Spleen (tissue), 11 donors: ENCODE measurements at regions not wholly inside any gene's neighbourhood (a gene's known extent, or its start where the extent isn't known, plus 50 kb on each side); places are given as distances from the start of the nearest gene placed in this dataset.

Experiments
- DNase-seq: peaks from one replicate; pipeline ENCODE4 v3.0.0-alpha.2; 2020
- H3K27ac ChIP-seq, 8 donors: fragments of 200-600 bp; sonication (generic) in 7 of 8; 1 replicate in 4 of 8; 2 replicates in 4 of 8; pipeline versions ENCODE4 v1.5.0 to v1.8.0; 2016 to 2021; ENCODE audit warnings: inconsistent platforms in 4 of 8, mild to moderate bottlenecking in 4 of 8, moderate library complexity in 1 of 8
- H3K27me3 ChIP-seq, 7 donors: fragments of 200-600 bp; sonication (generic) in 6 of 7; replicated peaks in 1 of 7; 1 replicate in 4 of 7; 2 replicates in 3 of 7; pipeline versions ENCODE4 v1.5.0 to v1.8.0; 2016 to 2021; ENCODE audit warnings: inconsistent platforms in 3 of 7, mild to moderate bottlenecking in 1 of 7
- H3K36me3 ChIP-seq, 6 donors: fragments of 200-600 bp; sonication (generic) in 5 of 6; 1 replicate in 4 of 6; 2 replicates in 2 of 6; pipeline versions ENCODE4 v1.5.0 to v1.8.0; 2016 to 2021; ENCODE audit warnings: inconsistent platforms in 2 of 6
- H3K4me1 ChIP-seq, 6 donors: fragments of 200-600 bp; sonication (generic) in 5 of 6; 1 replicate in 3 of 6; 2 replicates in 3 of 6; pipeline versions ENCODE4 v1.5.0 to v1.8.0; 2016 to 2021; ENCODE audit warnings: inconsistent platforms in 3 of 6
- H3K4me3 ChIP-seq, 8 donors: fragments of 200-600 bp; sonication (generic) in 7 of 8; 1 replicate in 4 of 8; 2 replicates in 4 of 8; pipeline versions ENCODE4 v1.5.0 to v1.8.0; 2016 to 2021; ENCODE audit warnings: inconsistent platforms in 4 of 8, mild to moderate bottlenecking in 4 of 8, moderate library complexity in 2 of 8
- H3K9me3 ChIP-seq, 8 donors: fragments of 200-600 bp; sonication (generic) in 7 of 8; 1 replicate in 4 of 8; 2 replicates in 4 of 8; pipeline versions ENCODE4 v1.5.0 to v1.8.0; 2016 to 2021; ENCODE audit warnings: inconsistent platforms in 4 of 8
- POLR2A ChIP-seq, 3 donors: fragments of 450-650 bp; IDR thresholded peaks; one replicate each; pipeline ENCODE4 v1.5.1; 2017; ENCODE audit warnings: antibody characterized with exemption in 3 of 3, mild to moderate bottlenecking in 1 of 3
- POLR2AphosphoS5 ChIP-seq, 3 donors: sonication (generic); formaldehyde crosslinking; IDR thresholded peaks; one replicate each; pipeline ENCODE4 v1.5.1; 2017; ENCODE audit warnings: antibody characterized with exemption in 3 of 3
- WGBS, 5 donors: extraction: QIAGEN DNeasy Blood & Tissue Kit in 3 of 5; methylation state at CpG; one replicate each; pipeline versions ENCODE4 v1.1.5 to v1.1.7; 2013 to 2018; 5-methylcytosine and 5-hydroxymethylcytosine counted together
- intact Hi-C: fragments of 100-400 bp; cut with DNase I; formaldehyde crosslinking; loops from one replicate; pipeline ENCODE4 v1.15.0; 2023; ENCODE audit warnings: low total_unique reads
- TF ChIP-seq, protein P1 (sequence below), 11 experiments: fragments of 200-600 bp in 7 of 11; fragments of 450-650 bp in 4 of 11; sonication (generic) in 4 of 11; IDR thresholded peaks in 8 of 11; conservative IDR thresholded peaks in 3 of 11; 1 replicate in 7 of 11; 2 replicates in 4 of 11; pipeline versions ENCODE4 v1.4.0 to v1.8.0; 2016 to 2021; ENCODE audit warnings: antibody characterized with exemption in 11 of 11, inconsistent platforms in 4 of 11, mild to moderate bottlenecking in 1 of 11
- donor health status: healthy with polysubstance abuse.
- donor health status: DM: no; HTN: no; CAD: no; lungs with moderate emphysema.
- donor health status: DM: no; HTN: no; CAD: no.
- donor health status: Bipolar disorder and iron deficiency.
- donor health status: healthy.
- donor health status: DM: no; HTN: no; CAD: no.
- donor health status: DM: yes; HTN: yes; CAD: no.

DNA sequence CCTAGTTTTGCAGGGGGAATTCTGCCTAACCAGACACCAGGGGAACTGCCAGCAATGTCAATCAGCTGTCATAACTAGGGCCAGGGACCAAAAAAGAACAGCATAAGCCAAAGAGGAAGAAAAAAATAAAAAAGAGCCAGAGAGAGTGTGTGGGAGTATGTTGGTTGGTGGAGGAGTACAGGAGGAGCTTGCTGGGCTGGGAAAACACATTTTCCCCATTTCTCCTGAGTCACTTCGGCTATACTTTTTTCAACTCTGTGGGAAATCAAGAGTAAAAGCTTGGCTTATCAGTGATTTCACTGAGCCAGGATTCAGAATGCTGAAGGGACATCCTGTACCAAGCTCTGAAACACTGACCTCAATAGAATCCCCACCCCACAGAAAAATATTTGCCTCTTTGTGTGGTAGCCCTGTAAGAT lies 144.7 kb upstream of the DPH6 start:
- Histone ChIP-seq H3K4me3 (no peak overlapping the region), H3K27me3 (no peaks in the 10 kb centered on the region), H3K36me3 (no peaks in the 10 kb centered on the region), H3K4me1 (peaks cover 0 to 25% (median 4%) of the 10 kb centered on the region in 6 donors), H3K9me3 (no peaks in the 10 kb centered on the region), H3K27ac (peak overlapping the region in 7 of 8 donors; percentile 67 to 87 (median 77))
- TF ChIP-seq POLR2AphosphoS5 (IDR thresholded peaks at IDR 0.05) (peak in 1 of 3 donors; percentile 29), POLR2A (IDR thresholded peaks at IDR 0.05) (no peak)
- TF ChIP-seq, protein P1, sequence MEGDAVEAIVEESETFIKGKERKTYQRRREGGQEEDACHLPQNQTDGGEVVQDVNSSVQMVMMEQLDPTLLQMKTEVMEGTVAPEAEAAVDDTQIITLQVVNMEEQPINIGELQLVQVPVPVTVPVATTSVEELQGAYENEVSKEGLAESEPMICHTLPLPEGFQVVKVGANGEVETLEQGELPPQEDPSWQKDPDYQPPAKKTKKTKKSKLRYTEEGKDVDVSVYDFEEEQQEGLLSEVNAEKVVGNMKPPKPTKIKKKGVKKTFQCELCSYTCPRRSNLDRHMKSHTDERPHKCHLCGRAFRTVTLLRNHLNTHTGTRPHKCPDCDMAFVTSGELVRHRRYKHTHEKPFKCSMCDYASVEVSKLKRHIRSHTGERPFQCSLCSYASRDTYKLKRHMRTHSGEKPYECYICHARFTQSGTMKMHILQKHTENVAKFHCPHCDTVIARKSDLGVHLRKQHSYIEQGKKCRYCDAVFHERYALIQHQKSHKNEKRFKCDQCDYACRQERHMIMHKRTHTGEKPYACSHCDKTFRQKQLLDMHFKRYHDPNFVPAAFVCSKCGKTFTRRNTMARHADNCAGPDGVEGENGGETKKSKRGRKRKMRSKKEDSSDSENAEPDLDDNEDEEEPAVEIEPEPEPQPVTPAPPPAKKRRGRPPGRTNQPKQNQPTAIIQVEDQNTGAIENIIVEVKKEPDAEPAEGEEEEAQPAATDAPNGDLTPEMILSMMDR (IDR thresholded peaks at IDR 0.05 in 8 of 11, conservative IDR thresholded peaks at IDR 0.05 in 3 of 11), result no peak
- WGBS, 5 donors, result 29 to 67% (median 39%) methylated on average over 1 of the region's 1 CpG
- no peak for DNase-seq
- intact Hi-C loops, result loop anchor here (10.0 kb wide), 1 partner anchor 56 kb away; no protein-coding TSS in a partner anchor

DNA sequence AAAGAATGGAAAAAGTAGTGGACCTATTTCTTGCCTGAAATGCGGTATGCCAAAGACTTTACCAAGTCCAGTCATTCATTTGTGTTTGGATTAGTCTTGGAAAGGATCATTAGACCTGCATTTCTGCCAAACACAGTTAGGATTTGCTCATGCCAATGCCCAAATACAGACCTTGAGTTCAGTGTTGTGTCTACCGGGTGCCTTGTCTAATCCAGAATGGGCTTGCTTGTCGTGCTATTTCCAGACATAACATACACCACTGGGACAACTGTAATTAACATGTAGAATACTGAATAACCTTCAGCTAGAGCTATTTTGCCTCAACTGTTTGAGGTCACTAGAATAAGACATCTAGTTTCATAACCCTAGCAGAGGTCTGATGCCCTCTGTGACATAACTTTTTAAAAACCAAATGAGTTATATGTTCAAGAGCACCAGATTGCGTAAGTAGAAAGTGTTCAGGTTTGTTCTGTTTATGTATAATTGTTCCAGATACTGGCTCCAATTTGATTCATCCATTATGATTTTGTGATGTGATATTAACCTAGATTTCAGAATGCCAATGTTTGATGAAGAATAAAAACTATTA lies 145.3 kb upstream of the DPH6 start:
- no peaks in the 10 kb centered on the region for H3K27me3 ChIP-seq
- H3K4me1 ChIP-seq, result peaks cover 0 to 19% (median 4%) of the 10 kb centered on the region in 6 donors
- intact Hi-C loops, result loop anchor here (10.0 kb wide), 1 partner anchor 56 kb away; no protein-coding TSS in a partner anchor
- DNase-seq, result no peak
- peak overlapping the region in 7 of 8 donors; percentile 67 to 87 (median 77) for H3K27ac ChIP-seq
- no peaks in the 10 kb centered on the region for H3K9me3 ChIP-seq
- WGBS, 5 donors, result 66 to 83% (median 80%) methylated on average over 4 of the region's 4 CpGs
- no peaks in the 10 kb centered on the region for H3K36me3 ChIP-seq
- TF ChIP-seq, protein P1 (IDR thresholded peaks at IDR 0.05 in 8 of 11, conservative IDR thresholded peaks at IDR 0.05 in 3 of 11), result no peak
- no peak for TF ChIP-seq POLR2A (IDR thresholded peaks at IDR 0.05)
- H3K4me3 ChIP-seq, result no peak overlapping the region

DNA sequence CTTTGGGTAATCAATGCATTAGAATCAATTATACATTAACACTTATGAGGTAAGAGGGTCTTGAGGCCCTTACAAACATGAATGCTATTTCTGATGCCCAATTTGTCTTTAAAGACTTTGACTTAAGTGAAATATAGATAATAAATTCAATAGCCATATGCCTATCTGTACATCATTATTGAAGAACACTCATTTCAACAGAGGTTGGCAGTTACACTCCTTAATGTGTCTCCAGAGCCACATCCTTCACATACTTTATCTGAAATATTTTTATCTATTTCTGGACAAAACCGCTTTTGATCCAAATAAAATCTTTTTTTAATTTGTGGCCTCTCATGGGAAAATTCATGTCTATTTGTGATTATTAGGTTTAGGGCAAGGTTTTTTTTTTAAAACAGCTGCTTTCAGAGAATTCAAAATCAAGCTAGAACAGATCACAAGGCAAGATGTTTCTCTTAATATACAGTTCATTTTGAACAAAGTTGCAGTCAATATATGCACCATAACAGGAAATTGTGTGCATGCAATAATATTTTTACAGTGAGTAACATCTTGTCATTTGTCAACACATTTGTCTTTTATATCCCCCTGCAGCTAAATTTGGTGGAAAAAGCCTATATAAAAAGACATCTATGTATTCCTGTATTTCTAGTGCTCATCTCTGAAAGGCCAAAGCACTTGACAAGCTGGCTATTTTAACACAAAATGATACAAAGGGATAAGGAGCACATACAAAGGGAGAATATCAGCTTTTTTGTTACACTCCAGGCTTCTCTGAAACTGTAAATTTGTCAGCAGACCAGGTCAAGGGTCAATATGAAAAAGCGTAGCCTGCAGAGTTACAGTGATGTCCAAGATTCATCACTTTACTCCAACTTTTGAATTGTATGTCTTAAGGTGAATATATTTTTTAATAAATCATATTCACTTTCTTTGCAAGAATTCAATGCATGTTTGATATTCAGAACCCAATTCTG lies 146.2 kb upstream of the DPH6 start:
- no peak for TF ChIP-seq POLR2AphosphoS5 (IDR thresholded peaks at IDR 0.05)
- TF ChIP-seq, protein P1 (IDR thresholded peaks at IDR 0.05 in 8 of 11, conservative IDR thresholded peaks at IDR 0.05 in 3 of 11), result no peak
- Histone ChIP-seq H3K36me3 (no peaks in the 10 kb centered on the region), H3K27ac (peak overlapping the region in 6 of 8 donors; percentile 67 to 87 (median 78)), H3K9me3 (no peaks in the 10 kb centered on the region), H3K4me3 (no peak overlapping the region), H3K27me3 (no peaks in the 10 kb centered on the region), H3K4me1 (peaks cover 0 to 18% (median 4%) of the 10 kb centered on the region in 6 donors)
- intact Hi-C loops, result loop anchor here (10.0 kb wide), 1 partner anchor 57 kb away; no protein-coding TSS in a partner anchor
- WGBS, 5 donors, result 72 to 90% (median 83%) methylated on average over 2 of the region's 2 CpGs
- no peak for DNase-seq

DNA sequence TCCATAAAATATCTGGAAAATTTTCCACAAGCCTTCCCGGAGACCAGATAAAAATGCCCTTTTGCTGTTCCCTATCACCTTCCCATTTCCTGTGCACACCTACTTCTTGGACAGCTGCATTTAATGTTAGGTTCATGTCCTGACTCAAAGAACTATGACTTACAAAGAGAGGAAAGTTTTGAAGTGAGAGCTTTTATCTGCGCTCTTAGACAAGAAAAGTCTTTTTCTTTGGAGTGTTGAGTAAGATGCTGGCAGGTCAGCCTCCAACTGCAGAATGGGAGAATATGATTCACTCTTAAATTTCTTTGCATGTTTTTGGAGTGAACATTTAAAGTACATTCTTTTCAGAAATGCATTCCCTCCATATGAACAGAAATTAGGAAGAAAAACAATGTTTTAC lies 147.3 kb upstream of the DPH6 start:
- no peak for DNase-seq
- 41 to 84% (median 56%) methylated on average over 2 of the region's 2 CpGs for WGBS, 5 donors
- intact Hi-C loops, result loop anchor here (10.0 kb wide), 1 partner anchor 58 kb away; no protein-coding TSS in a partner anchor
- Histone ChIP-seq H3K9me3 (no peaks in the 10 kb centered on the region), H3K27ac (peak overlapping the region in 2 of 8 donors; percentile 7 to 78), H3K36me3 (no peaks in the 10 kb centered on the region), H3K27me3 (no peaks in the 10 kb centered on the region), H3K4me3 (no peak overlapping the region), H3K4me1 (peaks cover 0 to 22% (median 4%) of the 10 kb centered on the region in 6 donors)
- TF ChIP-seq, protein P1 (IDR thresholded peaks at IDR 0.05 in 8 of 11, conservative IDR thresholded peaks at IDR 0.05 in 3 of 11), result no peak
- no peak for TF ChIP-seq POLR2A (IDR thresholded peaks at IDR 0.05)
- no peak for TF ChIP-seq POLR2AphosphoS5 (IDR thresholded peaks at IDR 0.05)
